ENCODE measurements at regions not wholly inside any gene's neighbourhood (a gene's known extent, or its start where the extent isn't known, plus 50 kb on each side); places are given as distances from the start of the nearest gene placed in this dataset.

DNA sequence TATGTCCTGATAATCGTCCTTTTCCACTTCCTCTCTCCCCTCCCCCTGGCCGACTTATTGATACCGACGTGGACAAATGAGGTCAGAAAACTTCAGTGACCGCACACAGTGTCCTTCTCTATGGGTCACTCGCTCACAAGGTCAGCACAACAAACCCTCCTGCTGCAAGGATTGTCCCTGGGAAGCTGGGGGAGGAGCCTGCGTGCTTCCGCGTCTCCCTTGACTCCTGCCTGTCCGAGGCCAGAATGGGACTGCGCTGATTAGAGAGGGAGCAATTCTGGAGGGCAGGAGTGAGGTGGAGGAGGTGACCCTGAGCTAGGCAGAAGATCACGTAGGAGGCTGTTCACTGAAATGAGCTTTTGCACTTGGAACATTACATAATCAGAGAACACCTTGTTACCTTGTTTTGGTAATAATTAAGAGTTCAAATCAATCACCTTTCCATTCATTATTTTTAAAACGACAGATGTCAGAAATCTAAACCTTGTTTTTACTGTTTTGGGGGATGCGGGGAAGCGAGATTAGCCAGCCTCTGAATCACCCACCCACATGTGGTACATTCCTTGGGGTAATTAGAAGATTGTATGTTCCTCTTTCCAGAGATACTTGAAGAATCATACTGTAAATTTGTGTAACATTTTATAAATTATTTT, 70.6 kb downstream of the CTAGE1 start:
- no peak for DNase-seq (ENCODE audit: extremely low read depth, low read depth)
- TF ChIP-seq, protein P1, sequence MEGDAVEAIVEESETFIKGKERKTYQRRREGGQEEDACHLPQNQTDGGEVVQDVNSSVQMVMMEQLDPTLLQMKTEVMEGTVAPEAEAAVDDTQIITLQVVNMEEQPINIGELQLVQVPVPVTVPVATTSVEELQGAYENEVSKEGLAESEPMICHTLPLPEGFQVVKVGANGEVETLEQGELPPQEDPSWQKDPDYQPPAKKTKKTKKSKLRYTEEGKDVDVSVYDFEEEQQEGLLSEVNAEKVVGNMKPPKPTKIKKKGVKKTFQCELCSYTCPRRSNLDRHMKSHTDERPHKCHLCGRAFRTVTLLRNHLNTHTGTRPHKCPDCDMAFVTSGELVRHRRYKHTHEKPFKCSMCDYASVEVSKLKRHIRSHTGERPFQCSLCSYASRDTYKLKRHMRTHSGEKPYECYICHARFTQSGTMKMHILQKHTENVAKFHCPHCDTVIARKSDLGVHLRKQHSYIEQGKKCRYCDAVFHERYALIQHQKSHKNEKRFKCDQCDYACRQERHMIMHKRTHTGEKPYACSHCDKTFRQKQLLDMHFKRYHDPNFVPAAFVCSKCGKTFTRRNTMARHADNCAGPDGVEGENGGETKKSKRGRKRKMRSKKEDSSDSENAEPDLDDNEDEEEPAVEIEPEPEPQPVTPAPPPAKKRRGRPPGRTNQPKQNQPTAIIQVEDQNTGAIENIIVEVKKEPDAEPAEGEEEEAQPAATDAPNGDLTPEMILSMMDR (IDR thresholded peaks at IDR 0.05; ENCODE audit: low read depth, low read length, missing control alignments) = no peak
- no peak overlapping the region for H3K4me3 ChIP-seq (replicated peaks; ENCODE audit: low read depth, low read length)

DNA sequence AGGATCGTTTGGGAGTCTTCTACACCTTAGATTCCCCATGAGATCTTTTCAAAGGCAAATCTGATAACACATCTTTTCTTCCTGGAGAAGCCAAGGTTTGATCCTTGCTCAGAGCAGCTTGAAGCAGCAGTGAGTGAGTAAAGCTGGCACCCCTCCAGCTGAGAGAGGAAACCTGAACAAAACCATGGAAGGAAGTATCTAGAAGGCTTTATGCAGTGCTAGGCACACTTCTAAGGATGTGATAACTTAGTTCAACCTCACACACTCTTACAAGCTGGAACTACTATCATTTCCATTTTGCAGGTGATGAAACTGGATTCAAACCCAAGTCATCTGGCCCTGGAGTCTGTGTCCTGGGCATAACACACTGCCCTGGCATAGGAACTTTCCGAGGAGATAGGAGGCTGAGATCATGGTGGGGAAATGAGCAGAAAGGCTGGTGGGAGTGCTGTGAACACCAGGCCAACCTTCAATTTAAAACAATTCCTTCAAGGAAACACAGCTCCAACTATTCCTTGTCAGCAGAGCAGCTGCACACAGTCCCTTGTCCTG, 71.2 kb downstream of the CTAGE1 start:
- TF ChIP-seq, protein P1 (IDR thresholded peaks at IDR 0.05; ENCODE audit: low read depth, low read length, missing control alignments) = no peak
- no peak for DNase-seq (ENCODE audit: extremely low read depth, low read depth)
- no peak overlapping the region for H3K4me3 ChIP-seq (replicated peaks; ENCODE audit: low read depth, low read length)

DNA sequence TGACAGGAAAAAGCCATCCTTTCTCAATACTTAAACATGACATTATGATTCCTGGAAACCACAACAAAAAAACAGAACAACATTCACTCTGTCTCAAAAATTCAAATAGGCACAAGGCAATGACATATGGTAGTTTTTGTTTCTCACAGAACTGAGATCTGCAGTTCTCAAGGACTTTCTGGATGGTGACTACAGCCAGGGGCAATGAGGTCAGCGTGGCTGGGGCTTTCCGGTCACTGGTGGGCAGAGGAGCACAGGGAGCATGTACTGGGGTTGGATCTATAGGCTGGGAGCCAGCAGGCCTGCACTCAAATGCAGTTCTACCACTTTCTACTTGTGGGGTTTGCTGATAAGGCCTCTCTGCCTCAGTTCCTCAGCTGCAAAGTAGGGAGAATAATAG, 72.0 kb downstream of the CTAGE1 start:
- H3K4me3 ChIP-seq (replicated peaks; ENCODE audit: low read depth, low read length) = no peak overlapping the region
- DNase-seq (ENCODE audit: extremely low read depth, low read depth) = no peak
- TF ChIP-seq, protein P1 (IDR thresholded peaks at IDR 0.05; ENCODE audit: low read depth, low read length, missing control alignments) = no peak

DNA sequence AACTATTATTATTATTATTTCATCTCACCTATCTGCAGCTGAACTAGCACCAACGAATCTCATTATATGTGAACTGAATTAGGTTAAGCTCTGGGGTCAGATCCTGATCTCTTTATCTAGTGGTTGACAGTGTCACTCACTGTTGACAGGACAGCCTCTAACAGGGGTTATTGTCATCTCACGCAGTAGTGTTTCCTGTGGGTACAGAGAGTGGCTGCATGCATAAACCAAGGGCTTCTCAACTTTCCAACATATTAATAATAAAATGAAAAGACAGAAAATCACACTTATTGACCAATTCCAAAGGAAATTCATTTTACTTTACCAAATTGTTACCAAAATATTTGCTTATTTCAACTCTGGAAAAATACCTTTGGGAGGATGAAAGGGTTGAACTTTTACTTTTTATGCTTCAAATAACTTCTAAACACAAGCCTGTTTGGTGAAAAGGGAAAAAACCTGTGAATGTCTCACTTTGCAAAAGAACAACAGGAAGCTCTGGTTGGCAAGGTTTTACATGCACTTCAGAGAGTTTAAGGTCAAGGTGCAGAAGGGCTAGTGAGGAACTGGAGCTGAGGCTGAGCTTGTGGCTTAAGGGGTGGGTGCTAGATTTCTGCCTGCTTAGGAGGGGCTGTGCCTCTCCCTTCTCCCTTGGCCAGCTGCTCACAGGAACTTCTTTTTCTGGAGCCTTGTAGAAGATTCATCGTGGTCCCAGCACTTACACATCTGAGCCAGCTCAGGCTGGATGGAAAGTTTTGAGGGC, 72.6 kb downstream of the CTAGE1 start:
- H3K4me3 ChIP-seq (replicated peaks; ENCODE audit: low read depth, low read length) = no peak overlapping the region
- no peak for DNase-seq (ENCODE audit: extremely low read depth, low read depth)
- TF ChIP-seq, protein P1 (IDR thresholded peaks at IDR 0.05; ENCODE audit: low read depth, low read length, missing control alignments) = no peak

DNA sequence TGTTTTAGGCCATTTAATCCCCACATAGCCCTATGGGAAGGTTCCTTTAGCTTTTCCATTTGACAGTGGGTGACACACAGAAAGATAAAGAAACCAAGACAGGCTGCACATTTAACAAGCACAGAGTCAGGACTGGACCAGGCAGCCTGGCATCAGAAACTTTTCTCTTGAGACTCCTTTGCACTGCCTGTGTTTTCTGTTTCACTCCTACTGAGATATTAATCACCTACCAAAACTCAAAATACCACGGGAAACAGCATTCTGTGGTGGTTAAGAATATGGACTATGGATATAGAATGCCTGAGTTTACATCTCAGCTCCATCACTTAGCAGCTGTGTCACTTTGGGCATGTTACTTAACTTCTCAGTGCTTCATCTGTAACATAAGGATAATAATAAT, 73.3 kb downstream of the CTAGE1 start:
- DNase-seq (ENCODE audit: extremely low read depth, low read depth) = no peak
- TF ChIP-seq, protein P1 (IDR thresholded peaks at IDR 0.05; ENCODE audit: low read depth, low read length, missing control alignments) = no peak
- H3K4me3 ChIP-seq (replicated peaks; ENCODE audit: low read depth, low read length) = no peak overlapping the region

DNA sequence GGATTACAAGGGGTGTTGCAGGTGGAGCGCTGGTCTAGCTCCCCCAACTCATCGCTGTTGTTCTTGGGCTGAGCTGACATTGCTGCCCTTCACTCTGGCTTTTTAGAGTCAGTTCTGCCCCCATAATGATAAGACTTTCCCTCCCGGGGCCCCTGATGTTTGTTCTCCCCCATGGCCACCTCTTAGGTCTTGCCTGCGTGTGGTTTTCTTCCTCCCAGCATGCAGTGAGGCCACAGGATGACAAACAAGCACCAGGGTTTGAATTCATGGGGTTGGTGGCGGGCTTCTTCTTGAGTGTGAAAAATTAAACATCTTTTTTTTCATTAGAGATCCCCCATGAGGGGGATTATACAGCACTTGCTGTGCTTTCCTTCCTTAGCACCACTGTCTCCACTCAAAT, 74.1 kb downstream of the CTAGE1 start:
- no peak for DNase-seq (ENCODE audit: extremely low read depth, low read depth)
- TF ChIP-seq, protein P1 (IDR thresholded peaks at IDR 0.05; ENCODE audit: low read depth, low read length, missing control alignments) = no peak
- no peak overlapping the region for H3K4me3 ChIP-seq (replicated peaks; ENCODE audit: low read depth, low read length)
